OCI-LY1 (cell line): ENCODE measurements at regions not wholly inside any gene's neighbourhood (a gene's known extent, or its start where the extent isn't known, plus 50 kb on each side); places are given as distances from the start of the nearest gene placed in this dataset.

Experiments
- CTCF ChIP-seq: fragments of 200-600 bp; sonication (generic), shearing (Covaris generic); IDR thresholded peaks from 2 replicates; pipeline ENCODE4 v1.5.1; 2017; ENCODE audit warnings: mild to moderate bottlenecking, antibody characterized with exemption, low read length, moderate library complexity, mixed read lengths
- EZH2 ChIP-seq: fragments of 200-600 bp; sonication (generic), shearing (Covaris generic); IDR thresholded peaks from 2 replicates; pipeline ENCODE4 v1.8.0; 2017; ENCODE audit warnings: borderline replicate concordance, mixed run types, mild to moderate bottlenecking, antibody characterized with exemption, low read length, moderate library complexity, mixed read lengths

- TF ChIP-seq CTCF (no peak), EZH2 (no peak)
These were observed 128.1 kb downstream of the DDX1 start for GRCh38 chr2:15719566-15720313.
